PC-3 (cell line): ENCODE measurements at regions not wholly inside any gene's neighbourhood (a gene's known extent, or its start where the extent isn't known, plus 50 kb on each side); places are given as distances from the start of the nearest gene placed in this dataset.

Source experiments
- ATAC-seq: fragments of 200-7000 bp; cut with Tn5 transposase; 2 replicates; pipeline ENCODE4 v1.9.1; 2020; ENCODE audit warnings: mild to moderate bottlenecking, moderate library complexity
- BruUV-seq: library from RNA; stranded (reverse); fragments of 400-500 nt; replicated peaks from 2 replicates; lab custom pipeline; 2021; lab: Mats Ljungman, UMichigan
- CTCF ChIA-PET: fragments of 300-600 bp; sonication (Branson Sonifier 250); formaldehyde crosslinking; loops from one replicate; lab custom pipeline; 2022; ENCODE audit warnings: antibody characterized with exemption; lab: Charles Lee
- POLR2A ChIA-PET: fragments of 300-600 bp; sonication (Branson Sonifier 250); formaldehyde crosslinking; loops from one replicate; lab custom pipeline; 2022; ENCODE audit warnings: antibody characterized with exemption; ENCODE audit not compliant: unreplicated experiment; lab: Charles Lee
- DNase-seq: peaks from one replicate; pipeline ENCODE4 v3.0.0-alpha.2; 2015
- H2AFZ ChIP-seq: fragments of 300-600 bp; sonication (generic); 2 replicates; pipeline ENCODE4 v1.6.0; 2016; ENCODE audit warnings: antibody characterized with exemption, low read length
- H3F3A ChIP-seq: fragments of 300-600 bp; sonication (generic); one replicate; pipeline ENCODE4 v1.6.0; 2017; ENCODE audit warnings: antibody characterized with exemption, low read length, control low read depth, mild to moderate bottlenecking; ENCODE audit not compliant: unreplicated experiment
- H3K27ac ChIP-seq: fragments of 300-600 bp; sonication (generic); 2 replicates; pipeline ENCODE4 v1.5.1; 2016; ENCODE audit warnings: mild to moderate bottlenecking, low read length
- H3K27me3 ChIP-seq: fragments of 300-600 bp; sonication (generic); 2 replicates; pipeline ENCODE4 v1.6.1; 2016; ENCODE audit warnings: low read length, mixed read lengths
- H3K36me3 ChIP-seq: fragments of 300-600 bp; sonication (generic); 2 replicates; pipeline ENCODE4 v1.6.1; 2016; ENCODE audit warnings: low read depth, mixed run types, low read length, mixed read lengths
- H3K4me1 ChIP-seq: fragments of 300-600 bp; sonication (generic); 2 replicates; pipeline ENCODE4 v1.5.1; 2016; ENCODE audit warnings: low read length; ENCODE audit not compliant: insufficient read depth
- H3K4me2 ChIP-seq: fragments of 300-600 bp; sonication (generic); 2 replicates; pipeline ENCODE4 v1.6.0; 2016; ENCODE audit warnings: low read length
- H3K4me3 ChIP-seq: fragments of 300-600 bp; sonication (generic); 2 replicates; pipeline ENCODE4 v1.5.1; 2016; ENCODE audit warnings: mild to moderate bottlenecking, low read length, mixed read lengths
- H3K79me2 ChIP-seq: fragments of 300-600 bp; sonication (generic); 2 replicates; pipeline ENCODE4 v1.6.1; 2017; ENCODE audit warnings: low read length, mixed read lengths
- H3K9ac ChIP-seq: fragments of 300-600 bp; sonication (generic); 2 replicates; pipeline ENCODE4 v1.6.0; 2016; ENCODE audit warnings: mild to moderate bottlenecking, low read length
- H3K9me2 ChIP-seq: fragments of 300-600 bp; sonication (generic); replicated peaks from 2 replicates; pipeline ENCODE4 v1.6.1; 2016; ENCODE audit warnings: mixed run types, low read length, mixed read lengths
- H3K9me3 ChIP-seq: fragments of 300-600 bp; sonication (generic); 2 replicates; pipeline ENCODE4 v1.6.1; 2016; ENCODE audit warnings: low read length, mixed read lengths
- H4K20me1 ChIP-seq: fragments of 300-600 bp; sonication (generic); 2 replicates; pipeline ENCODE4 v1.6.1; 2016; ENCODE audit warnings: low read length, mixed read lengths
- EZH2 ChIP-seq: fragments of 300-600 bp; sonication (generic); IDR thresholded peaks from one replicate; pipeline ENCODE4 v1.6.1; 2017; ENCODE audit warnings: antibody characterized with exemption, mild to moderate bottlenecking, low read length; ENCODE audit not compliant: unreplicated experiment
- EZH2phosphoT487 ChIP-seq: fragments of 300-600 bp; sonication (generic); IDR thresholded peaks from 2 replicates; pipeline ENCODE4 v1.6.1; 2018; ENCODE audit warnings: mild to moderate bottlenecking, antibody characterized with exemption, low read length, borderline replicate concordance
- intact Hi-C: fragments of 100-400 bp; cut with micrococcal nuclease; formaldehyde crosslinking; loops from 2 replicates; pipeline ENCODE4 v1.9.0; 2023
- TF ChIP-seq, protein P1 (sequence below): fragments of 300-600 bp; sonication (generic); conservative IDR thresholded peaks from 2 replicates; pipeline ENCODE4 v1.5.1; 2017; ENCODE audit warnings: antibody characterized with exemption, low read depth, mild to moderate bottlenecking, low read length

DNA sequence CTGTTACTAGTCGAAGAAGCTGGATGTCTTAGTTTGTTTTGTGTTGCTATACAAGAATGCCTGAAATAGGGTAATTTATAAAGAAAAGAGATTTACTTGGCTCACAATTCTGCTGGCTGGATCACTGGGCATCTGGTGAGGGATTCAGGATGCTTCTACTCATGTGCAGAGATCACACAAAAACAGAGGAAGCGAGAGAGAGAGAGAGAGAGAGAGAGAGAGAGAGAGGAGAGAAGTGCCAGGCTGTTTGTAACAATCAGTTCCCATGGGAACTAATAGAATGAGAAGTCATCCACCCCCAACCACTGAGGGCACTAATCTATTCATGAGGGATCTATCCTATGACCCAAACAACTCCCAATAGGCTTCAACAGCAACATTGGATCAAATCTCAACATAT is 66.2 kb upstream of the FAM9A start:
- CTCF ChIA-PET = no interaction called here
- POLR2A ChIA-PET = no interaction called here
- DNase-seq = no peak
- H3K4me2 ChIP-seq = peak overlapping the region; percentile 72
- H3K27ac ChIP-seq = peak overlapping the region; percentile 99
- H3K4me1 ChIP-seq = peaks cover 44% of the 10 kb centered on the region
- no peaks in the 10 kb centered on the region for H3K27me3 ChIP-seq
- H3K9ac ChIP-seq = peak overlapping the region; percentile 84
- H3K36me3 ChIP-seq = no peaks in the 10 kb centered on the region
- no peaks in the 10 kb centered on the region for H3F3A ChIP-seq
- BruUV-seq = no TSS peak
- no peak overlapping the region for H3K4me3 ChIP-seq
- H4K20me1 ChIP-seq = no peaks in the 10 kb centered on the region
- intact Hi-C loops = no loop called here
- no peaks in the 10 kb centered on the region for H3K9me3 ChIP-seq
- TF ChIP-seq, protein P1, sequence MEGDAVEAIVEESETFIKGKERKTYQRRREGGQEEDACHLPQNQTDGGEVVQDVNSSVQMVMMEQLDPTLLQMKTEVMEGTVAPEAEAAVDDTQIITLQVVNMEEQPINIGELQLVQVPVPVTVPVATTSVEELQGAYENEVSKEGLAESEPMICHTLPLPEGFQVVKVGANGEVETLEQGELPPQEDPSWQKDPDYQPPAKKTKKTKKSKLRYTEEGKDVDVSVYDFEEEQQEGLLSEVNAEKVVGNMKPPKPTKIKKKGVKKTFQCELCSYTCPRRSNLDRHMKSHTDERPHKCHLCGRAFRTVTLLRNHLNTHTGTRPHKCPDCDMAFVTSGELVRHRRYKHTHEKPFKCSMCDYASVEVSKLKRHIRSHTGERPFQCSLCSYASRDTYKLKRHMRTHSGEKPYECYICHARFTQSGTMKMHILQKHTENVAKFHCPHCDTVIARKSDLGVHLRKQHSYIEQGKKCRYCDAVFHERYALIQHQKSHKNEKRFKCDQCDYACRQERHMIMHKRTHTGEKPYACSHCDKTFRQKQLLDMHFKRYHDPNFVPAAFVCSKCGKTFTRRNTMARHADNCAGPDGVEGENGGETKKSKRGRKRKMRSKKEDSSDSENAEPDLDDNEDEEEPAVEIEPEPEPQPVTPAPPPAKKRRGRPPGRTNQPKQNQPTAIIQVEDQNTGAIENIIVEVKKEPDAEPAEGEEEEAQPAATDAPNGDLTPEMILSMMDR = no peak
- TF ChIP-seq EZH2phosphoT487 (no peak), EZH2 (no peak)
- H3K79me2 ChIP-seq = no peaks in the 10 kb centered on the region
- H3K9me2 ChIP-seq = no peaks in the 10 kb centered on the region
- no peak for ATAC-seq
- H2AFZ ChIP-seq = no peak overlapping the region

DNA sequence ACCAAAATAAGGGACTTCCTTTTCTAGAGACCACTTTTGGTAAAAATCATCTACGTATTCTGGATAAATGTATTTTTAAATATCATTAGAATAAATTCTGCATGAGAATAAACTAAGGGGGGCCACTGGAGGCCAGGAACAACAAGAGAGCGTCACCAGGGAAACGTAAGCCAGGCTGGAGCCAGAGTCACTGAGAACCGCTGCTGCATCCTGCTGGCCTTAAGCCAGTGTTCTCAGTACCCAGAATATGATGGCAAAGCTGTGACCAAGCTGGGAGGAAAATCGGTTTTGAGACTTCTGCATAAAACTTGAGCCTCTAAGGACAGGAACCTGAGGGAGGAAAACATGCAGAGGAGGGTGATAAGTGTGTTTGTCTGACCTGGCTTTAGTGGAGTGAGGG is 63.0 kb upstream of the FAM9A start:
- H3K4me3 ChIP-seq = no peak overlapping the region
- BruUV-seq = no TSS peak
- intact Hi-C loops = no loop called here
- no peak for ATAC-seq
- POLR2A ChIA-PET = no interaction called here
- no peaks in the 10 kb centered on the region for H3K9me2 ChIP-seq
- no peaks in the 10 kb centered on the region for H3K27me3 ChIP-seq
- H3K36me3 ChIP-seq = no peaks in the 10 kb centered on the region
- no peak for TF ChIP-seq EZH2phosphoT487
- TF ChIP-seq, protein P1 = no peak
- no peak for TF ChIP-seq EZH2
- no peaks in the 10 kb centered on the region for H3K79me2 ChIP-seq
- H3K9me3 ChIP-seq = no peaks in the 10 kb centered on the region
- H3K4me1 ChIP-seq = peaks cover 26% of the 10 kb centered on the region
- DNase-seq = no peak
- no peak overlapping the region for H3K9ac ChIP-seq
- no peaks in the 10 kb centered on the region for H3F3A ChIP-seq
- CTCF ChIA-PET = no interaction called here
- H3K27ac ChIP-seq = no peak overlapping the region
- H2AFZ ChIP-seq = no peak overlapping the region
- no peak overlapping the region for H3K4me2 ChIP-seq
- H4K20me1 ChIP-seq = no peaks in the 10 kb centered on the region

DNA sequence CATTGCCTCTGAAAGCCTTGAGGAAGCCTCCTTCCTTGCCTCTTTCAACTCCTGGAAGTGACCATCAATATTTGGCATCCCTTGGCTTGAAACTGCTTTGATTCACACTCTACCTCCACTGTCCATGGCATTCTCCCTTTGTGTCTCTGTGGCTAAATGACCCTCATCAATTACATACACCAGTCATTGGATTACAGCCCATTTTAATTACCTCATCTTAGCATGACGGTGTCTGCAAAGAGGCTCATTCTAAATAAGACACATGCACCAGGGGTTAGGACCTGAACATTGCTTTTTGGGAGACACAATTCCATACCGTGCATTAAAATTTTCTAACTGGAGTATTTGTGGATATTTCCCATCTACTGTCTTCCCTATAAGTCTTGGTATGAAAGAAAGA is 60.7 kb upstream of the FAM9A start:
- Histone ChIP-seq H3K27me3 (no peaks in the 10 kb centered on the region), H3K27ac (no peak overlapping the region), H3K79me2 (no peaks in the 10 kb centered on the region), H3K4me3 (no peak overlapping the region), H3F3A (no peaks in the 10 kb centered on the region), H2AFZ (no peak overlapping the region), H4K20me1 (no peaks in the 10 kb centered on the region), H3K4me1 (peaks cover 6% of the 10 kb centered on the region), H3K9me3 (no peaks in the 10 kb centered on the region), H3K4me2 (no peak overlapping the region), H3K36me3 (no peaks in the 10 kb centered on the region), H3K9ac (no peak overlapping the region), H3K9me2 (no peaks in the 10 kb centered on the region)
- CTCF ChIA-PET = no interaction called here
- no peak for ATAC-seq
- POLR2A ChIA-PET = no interaction called here
- DNase-seq = no peak
- no TSS peak for BruUV-seq
- TF ChIP-seq EZH2phosphoT487 = no peak
- no peak for TF ChIP-seq EZH2
- TF ChIP-seq, protein P1 = no peak
- intact Hi-C loops = no loop called here
